Hepatic stellate cell (primary cell): ENCODE measurements at regions not wholly inside any gene's neighbourhood (a gene's known extent, or its start where the extent isn't known, plus 50 kb on each side); places are given as distances from the start of the nearest gene placed in this dataset.
"Not testable (repeated sequence)": the region's sequence is repeated elsewhere in the genome, so short reads cannot be mapped to it uniquely, and the experiment has no call there.

Experiments used
- DNase-seq: peaks from one replicate; pipeline ENCODE4 v3.0.0; 2011; ENCODE audit warnings: low spot score

DNA sequence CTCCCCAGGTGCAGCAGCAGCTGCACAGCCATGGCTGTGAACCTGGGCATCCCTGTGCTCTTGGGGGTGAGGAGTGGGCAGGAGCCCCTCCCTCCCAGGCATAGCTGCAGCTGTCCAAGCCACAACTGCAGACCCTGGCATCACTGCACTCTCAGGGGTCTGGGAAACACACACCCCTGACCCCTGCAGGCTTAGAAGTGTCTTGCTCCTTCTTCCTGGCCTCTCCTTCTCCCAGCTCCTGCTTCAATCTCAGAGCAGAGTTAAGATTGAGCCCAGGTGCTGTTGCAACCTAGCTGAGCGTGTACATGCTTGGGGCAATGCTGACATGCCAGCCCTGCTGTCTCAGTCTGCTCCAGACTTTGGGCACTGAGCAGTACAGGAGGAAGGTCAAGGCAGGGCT is 833.6 kb downstream of the FLRT2 start:
- DNase-seq = no peak

DNA sequence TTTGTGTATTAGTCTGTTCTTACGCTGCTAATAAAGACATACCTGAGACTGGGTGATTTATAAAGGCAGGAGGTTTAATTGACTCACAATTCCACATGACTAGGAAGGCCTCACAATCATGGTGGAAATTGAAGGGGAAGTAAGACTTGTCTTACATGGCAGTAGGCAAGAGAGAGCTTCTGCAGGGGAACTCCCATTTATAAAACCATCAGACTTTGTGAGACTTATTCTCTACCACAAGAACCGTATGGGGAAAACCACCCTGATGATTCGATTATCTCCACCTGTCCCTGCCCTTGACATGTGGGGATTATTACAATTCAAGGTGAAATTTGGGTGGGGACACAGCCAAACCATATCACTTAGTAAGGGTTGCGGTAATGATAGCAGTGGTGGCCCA is 833.1 kb downstream of the FLRT2 start:
- no peak for DNase-seq

DNA sequence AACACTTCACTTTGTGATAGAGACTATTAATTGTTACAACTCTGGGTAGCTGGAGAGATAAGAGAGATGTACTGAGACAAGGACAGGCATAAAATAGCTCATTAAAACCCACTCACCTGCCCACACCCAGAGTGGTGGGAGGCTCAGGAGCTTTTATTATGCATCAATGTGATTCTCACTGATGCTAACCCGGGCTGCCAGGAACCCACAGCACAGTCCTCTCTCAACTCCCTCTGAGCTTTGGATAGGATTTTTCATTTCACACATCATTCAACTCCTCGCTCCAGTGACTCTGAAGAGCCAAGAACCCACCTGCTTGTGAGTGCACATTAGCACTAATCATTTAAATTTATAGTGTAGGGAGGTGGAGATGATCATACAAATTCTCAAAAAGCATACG is 827.9 kb downstream of the FLRT2 start:
- DNase-seq = no peak

DNA sequence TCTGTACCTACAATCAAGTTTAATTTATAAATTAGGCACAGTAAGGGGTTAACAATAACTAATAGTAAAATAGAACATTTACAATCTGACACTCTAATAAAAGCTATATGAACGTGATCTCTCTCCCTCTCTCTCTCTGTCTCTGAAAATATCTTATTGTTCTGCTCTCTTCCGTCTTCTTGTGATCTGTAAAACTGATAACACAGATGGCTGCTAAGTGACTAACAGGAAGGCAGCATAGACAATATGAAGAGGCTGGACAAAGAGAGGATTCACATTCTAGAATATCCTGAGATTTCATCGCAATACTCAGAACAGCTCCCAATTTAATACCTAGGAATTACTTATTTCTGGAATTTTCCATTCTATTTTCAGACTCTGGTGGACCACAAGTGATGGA is 827.2 kb downstream of the FLRT2 start:
- DNase-seq = no peak

DNA sequence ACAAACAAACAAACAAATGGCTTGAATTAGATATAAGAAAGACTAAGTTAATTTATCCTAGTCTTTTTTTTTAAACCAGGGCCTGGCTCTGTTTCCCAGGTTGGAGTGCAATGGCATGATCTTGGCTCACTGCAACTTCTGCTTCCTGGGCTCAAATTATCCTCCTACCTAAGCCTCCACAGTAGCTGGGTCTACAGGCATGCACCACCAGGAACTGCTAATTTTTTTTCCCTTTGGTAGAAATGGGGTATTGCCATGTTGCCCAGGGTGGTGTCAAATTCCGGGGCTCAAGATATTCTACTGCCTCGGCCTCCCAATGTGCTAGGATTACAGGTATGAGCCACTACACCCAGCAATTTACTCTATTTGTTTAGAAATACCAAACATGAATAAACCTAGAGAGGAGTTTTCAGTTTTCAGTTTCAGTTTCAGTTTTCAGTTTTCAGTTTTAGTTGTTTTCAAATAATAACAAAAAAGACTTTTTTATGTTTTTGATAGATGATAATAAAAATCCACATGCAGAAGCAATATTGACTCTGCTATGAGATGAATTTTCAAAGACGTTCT is 817.0 kb downstream of the FLRT2 start:
- DNase-seq = no peak

DNA sequence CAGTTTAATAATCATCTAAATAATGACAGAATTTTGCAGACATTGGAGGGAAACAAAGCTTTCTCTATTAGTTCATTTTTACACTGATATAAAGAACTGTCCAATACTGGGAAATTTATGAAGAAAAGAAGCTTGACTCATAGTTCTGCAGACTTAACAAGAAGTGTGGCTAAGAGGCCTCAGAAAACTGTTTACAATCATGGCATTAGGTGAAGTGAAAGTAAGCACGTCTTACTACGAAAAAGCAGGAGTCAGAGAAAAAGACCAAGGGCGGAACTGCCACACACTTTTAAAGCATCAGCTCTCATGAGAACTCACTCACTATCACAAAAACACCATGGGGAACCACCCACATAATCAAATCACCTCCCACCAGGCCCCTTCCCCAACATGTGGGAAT is 804.4 kb downstream of the FLRT2 start:
- DNase-seq = no peak

DNA sequence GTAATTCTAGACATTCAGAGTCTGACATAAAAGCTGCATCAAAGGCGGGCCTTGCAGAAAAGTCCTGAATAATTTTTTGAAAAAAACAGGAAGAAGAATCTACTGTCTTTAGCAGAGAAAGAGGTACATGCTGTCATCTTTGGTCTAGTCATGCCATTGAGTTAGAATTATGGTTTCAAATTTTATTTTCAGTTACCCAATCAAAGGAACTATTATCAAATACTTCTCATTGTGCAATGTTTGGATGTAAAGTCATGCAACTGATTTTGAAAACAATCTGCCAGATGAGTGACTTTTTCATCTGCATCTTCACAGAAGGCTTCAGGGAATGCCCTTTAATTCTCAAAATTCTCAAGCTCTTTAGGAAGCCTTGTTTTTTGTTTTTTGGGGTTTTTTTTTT is 803.5 kb downstream of the FLRT2 start:
- DNase-seq = no peak

DNA sequence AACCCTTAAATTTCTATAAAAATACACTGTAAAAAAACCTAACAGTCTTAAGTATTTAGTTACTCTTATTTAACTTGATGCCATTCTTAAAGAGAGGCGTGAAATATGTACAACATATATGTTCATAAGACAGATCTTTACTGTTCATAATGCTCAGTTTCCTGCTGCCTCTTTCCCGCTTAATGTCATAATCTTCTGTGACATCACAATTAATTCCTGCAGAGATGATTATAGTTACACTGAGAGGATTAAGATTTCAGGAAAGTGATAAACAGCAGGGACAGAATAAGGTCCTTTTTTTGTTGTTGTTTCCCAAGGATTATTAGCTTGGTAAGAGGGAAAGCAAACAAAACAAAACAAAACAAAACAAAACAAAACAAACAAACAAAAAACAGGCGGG is 801.4 kb downstream of the FLRT2 start:
- no peak for DNase-seq

DNA sequence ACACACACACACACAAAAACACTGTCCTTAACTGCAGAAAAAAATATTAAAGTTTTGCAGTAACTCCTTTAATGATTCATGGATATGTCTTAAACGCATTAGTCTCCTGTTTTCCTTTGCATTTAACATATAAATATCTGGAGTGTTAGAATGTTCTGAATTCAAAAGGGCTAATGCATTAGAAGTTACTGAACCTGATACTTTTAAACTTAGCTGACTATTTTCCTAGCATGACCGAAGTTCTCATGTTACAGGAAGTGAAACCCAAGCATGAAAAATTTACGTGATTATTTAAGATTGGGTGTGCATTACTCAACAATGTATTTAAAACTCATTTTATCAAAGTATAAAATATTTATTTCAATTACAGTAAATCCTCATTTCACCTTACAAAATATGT is 791.2 kb downstream of the FLRT2 start:
- no peak for DNase-seq

DNA sequence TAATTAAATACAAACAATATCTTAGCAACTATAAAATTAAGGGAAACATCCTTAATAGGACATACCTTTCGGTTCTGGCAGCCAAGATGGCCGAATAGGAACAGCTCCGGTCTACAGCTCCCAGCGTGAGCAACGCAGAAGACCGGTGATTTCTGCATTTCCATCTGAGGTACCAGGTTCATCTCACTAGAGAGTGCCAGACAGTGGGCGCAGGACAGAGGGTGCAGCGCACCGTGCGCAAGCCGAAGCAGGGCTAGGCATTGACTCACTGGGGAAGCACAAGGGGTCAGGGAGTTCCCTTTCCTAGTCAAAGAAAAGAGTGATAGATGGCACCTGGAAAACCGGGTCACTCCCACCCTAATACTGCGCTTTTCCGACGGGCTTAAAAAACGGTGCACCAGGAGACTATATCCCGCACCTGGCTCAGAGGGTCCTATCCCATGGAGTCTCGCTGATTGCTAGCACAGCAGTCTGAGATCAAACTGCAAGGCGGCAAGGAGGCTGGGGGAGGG is 782.3 kb downstream of the FLRT2 start:
- DNase-seq = not testable (repeated sequence)

DNA sequence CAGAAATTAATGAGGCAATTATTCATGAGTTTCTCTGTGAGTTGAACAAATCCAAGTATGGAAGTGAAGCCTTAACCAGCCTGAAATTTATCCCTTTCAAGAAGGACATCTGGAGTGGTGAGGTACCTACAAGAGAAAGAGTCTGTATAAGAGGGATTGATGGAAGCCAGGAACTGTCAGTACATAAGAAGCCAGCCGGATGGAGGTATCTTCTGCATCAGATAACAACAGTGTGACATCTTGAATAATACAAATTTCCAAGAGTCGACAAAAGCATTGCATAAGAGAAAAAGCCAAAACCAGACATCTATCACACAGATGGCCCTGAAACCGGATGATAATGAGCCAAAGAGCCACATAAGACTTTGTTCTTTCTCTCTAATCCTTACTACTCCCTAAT is 781.2 kb downstream of the FLRT2 start:
- DNase-seq = no peak

DNA sequence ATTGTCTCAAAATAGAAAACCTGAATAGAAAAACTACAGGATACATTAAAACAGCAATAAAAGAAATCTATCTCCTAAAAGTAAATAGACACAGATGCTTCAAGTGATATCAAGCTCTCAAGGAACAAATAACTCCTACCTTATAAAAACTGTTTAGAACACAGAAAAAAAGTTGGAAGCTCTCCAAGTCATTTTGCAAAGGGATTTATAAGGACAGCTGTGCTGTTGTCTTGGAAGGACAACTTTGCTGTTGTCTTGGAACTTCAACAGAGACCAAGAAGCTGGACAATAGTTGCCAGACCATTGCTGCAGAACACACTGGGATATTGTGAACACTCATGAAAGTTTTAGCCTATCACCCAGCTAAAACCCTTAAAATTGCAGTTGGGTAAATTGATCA is 780.7 kb downstream of the FLRT2 start:
- no peak for DNase-seq

DNA sequence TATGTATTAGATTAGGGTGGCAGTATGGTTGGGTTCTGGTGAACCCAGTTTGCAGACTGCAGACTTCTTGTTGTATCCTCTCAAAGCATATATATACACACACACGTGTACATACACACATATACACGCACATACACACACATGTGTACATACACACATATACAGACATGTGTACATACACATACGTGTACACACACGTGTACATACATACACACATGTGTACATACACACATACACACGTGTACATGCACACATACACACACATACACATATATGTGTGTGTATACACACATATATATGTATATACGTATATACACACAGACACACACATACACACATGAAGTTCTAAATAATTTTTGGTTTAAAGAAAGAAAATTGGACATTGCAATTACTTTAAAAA is 780.2 kb downstream of the FLRT2 start:
- DNase-seq = no peak

DNA sequence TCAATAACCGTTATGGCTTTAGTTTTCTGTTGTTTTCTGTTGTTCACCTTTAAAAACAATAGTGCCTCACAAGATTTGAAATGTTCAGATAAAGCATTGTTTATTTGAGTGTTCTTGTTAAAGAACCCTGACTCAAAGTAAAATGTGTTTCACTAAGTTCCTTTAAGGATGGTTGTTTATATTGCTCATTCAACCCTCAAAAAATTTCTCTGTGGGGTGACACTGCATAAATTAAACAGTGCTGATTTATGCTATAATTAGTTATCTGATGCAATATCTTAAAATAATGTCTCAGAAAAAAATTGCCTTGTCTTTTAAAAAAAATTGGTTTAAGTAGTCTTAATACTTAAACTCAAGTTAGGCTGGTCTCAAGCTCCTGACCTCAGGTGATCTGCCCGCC is 775.1 kb downstream of the FLRT2 start:
- DNase-seq = no peak

DNA sequence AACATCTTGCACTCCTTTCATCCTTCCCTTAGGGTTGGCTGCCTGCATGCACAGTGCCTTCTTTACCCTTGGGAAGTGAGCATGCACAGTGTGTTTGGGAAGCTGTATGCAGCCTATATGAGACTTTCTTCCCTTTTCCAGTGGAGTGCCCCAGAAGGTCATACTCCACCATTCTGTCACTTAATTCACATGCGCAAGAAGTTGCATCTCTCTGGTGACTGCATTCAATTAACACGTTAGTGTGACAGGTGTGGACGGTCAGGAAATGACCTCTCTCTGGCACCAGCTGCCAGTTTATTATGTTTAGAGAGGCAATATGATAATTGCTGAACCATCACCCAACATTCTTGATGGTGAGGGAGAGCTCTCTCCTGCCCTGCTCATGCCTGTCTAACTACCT is 770.0 kb downstream of the FLRT2 start:
- no peak for DNase-seq

DNA sequence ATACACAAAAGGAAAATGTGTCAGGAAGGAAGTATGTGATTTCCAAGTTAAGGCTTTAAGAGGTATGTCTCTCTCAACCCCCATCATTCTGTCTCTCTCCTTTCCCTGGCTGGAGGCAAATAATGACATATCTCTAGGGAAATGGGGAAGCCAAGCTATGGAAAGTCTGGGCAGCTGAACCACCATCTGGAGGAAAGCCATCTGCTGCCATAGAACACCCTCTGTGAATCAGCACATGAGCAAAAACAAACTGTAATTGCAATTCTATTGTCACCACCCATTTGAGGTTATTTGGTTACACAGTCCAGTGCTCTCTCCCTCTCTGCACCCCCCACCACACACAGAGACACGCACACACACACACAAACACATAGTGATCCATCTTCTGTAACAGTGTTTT is 766.2 kb downstream of the FLRT2 start:
- no peak for DNase-seq

DNA sequence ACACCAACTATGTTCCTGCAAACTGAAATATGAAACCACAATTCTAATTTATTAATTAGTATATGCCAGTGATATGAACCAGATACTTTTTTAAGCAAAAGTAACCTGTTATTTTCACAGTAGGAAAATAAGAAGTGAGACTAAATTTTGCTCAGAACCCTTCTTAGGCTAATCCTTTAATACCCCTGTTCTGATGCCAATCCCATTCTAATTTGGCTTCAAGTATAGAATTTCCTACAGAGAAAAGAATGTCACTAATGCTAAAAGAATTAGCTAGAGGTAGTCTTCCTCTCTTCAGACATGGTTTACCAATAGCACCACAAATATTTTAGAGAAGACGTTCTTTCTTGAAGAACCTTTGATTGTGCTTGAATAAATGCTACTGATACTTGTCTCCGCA is 758.4 kb downstream of the FLRT2 start:
- no peak for DNase-seq

DNA sequence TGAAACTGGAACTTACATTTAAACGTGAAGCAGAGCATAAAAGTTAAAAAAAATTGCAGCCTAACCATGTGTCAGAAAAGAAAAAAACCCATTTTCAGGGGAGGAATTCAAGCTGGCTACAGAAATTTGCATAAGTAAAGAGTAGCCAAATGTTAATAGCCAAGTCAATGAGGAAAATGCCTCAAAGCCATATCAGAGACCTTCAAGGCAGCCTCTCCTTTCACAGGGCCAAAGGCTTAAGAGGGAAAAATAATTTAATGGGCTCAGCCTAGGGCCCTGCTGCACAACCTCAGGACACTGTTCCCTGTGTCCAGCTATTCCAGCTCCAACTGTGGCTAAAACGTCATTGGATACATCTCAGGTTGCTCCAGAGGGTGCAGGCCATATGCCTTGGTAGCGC is 749.5 kb downstream of the FLRT2 start:
- no peak for DNase-seq

DNA sequence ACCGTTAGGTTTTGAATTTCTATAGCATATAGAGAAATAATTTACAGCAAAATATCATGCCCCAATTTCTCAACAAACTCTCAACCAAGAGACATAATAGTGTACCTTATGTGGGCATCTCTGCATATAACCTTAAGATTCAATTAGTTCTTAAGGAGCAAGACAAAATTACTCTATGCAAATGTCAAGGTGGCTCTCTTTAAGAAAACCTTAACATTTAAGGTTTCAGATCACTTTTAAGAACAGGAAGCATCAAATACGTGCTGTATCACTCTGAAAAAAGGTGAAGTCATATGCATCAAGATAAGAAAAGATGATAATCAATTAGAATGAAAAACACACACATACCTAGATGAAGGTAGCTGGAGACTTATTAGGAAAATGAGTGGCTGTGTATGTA is 728.0 kb downstream of the FLRT2 start:
- no peak for DNase-seq

DNA sequence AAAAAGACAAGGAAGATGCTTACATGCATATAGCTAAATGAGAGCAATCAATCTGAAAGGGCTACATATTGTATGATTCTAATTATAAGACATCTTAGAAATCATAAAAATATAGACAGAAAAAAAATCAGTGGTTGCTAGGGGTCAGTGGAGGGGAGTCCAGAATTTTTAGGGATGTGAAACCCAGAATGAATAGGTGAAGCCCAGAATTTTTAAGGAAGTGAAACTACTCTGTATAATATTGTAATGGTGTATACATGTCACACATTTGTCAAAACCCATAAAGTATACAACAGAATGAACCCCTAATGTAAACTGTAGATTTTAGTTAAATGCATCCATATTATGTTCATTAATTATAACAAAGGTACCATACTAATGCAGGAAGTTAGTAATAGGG is 713.2 kb downstream of the FLRT2 start:
- no peak for DNase-seq

DNA sequence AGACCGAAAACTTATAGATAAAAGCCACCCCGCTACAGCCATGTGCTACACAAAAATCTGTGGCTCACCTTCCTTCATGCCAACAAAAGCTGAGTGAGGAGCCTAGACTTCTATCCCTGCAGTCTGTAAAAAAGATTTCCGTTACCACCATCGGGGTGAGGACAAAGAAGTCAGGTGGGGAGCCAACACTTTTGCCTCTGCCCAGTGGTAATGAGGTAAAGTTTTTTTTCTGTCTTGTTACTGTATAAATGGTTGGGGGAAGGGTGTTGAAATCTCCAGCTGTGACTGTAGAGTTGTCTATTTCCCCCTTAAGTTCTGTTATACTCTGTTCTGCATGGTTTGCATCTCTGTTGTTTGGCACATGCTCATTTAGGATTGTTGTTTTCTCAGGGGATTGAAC is 707.8 kb downstream of the FLRT2 start:
- no peak for DNase-seq

DNA sequence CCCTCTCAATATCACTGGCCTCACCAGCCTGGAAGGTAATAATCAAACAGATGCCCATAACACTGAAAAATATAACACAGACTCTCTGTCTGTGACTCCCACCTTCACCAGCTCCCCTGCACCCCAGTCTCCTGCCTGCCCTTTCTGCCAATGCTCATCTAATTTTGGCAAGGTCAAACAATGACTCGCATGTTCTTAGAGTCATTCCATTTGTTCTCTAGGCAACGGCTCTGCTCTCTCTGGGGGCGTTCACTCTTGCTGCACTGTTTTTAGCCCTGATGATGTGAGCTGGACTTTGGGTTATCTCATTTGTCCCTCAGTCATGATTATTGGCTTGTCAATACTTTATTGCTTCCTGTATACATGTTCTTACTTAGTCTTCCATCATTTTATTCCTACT is 691.8 kb downstream of the FLRT2 start:
- no peak for DNase-seq

DNA sequence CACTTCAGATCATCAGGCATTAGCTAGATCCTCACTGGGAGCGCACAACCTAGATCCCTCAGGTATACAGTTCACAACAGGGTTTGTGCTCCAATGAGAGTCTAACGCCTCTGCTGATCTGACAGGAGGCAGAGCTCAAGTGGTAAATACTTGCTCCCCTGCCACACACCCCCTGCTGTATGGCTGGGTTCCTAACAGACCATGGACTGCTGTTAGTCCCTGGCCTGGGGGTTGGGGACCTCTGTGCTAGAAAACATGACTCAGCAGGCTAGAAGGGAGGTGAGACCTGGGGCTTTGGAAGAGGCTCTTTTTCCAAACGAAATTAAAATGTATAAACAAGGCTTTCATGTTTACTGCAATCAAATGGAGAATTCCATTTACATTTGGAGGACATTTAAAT is 691.1 kb downstream of the FLRT2 start:
- DNase-seq = no peak

DNA sequence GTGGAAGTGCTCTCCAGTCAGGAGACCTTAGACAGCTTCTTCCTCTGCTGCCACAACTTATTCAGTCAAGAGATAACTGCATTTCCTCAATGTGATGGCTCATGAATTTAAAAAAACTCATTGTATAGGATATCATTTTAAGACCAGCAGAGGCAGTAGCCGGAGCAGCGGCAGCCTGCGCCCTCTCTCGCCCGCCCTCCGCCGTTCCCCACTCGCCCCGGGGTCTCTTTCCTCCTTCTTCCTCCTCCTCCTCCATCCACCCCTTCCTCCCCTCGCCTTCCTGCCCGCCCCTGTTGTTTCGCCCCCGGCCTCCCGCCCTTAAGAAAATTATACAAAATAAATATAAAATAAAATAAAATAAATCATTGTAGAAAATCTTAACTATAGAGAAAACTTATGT is 687.6 kb downstream of the FLRT2 start:
- DNase-seq = no peak

DNA sequence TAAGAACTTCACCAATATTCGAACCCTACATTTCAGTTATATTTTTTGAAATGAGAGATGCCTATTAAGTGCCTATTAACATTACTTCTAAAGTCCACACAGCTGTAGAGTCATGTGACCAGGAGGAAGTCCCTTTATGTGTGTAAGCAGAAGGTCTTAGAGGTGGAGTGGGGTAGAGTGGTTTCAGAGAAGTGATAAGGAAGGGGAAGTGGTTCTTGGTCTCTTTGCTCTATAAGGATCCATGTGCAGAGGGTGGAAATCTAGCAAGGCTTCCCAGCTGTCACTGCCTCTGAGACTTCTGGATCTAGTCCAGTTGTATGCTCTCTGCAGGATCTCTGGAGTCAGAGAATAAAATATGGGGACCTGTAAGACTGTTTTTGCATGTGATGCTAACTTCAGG is 673.9 kb downstream of the FLRT2 start:
- no peak for DNase-seq
